HG03565 (cell line): ENCODE measurements at regions not wholly inside any gene's neighbourhood (a gene's known extent, or its start where the extent isn't known, plus 50 kb on each side); places are given as distances from the start of the nearest gene placed in this dataset.
"Not testable (repeated sequence)": the region's sequence is repeated elsewhere in the genome, so short reads cannot be mapped to it uniquely, and the experiment has no call there.

Source experiments
- ATAC-seq: cut with Tn5 transposase; IDR thresholded peaks from one replicate; pipeline ENCODE4 v1.9.1; 2021; ENCODE audit warnings: mild to moderate bottlenecking, moderate library complexity; ENCODE audit not compliant: unreplicated experiment

DNA sequence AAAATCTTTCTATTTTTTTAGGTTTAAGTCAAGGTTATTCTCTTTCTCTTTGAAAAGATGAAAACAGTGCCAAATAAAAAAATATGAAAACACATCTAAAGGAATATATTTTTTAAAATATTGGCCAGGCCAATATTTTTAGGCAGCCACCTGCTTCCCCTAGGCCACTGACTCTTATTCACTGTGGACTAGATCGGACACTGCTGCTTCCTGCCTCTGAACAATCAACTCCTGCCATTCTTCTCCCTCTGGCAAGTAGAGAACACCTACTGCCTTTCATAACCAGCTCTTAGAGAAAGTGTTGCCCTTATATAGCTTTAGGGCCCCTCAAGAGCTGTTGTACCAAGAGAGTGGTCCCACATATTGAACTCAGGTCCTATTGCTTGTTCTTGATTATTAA is 529.2 kb downstream of the RAPGEF2 start:
- no peak for ATAC-seq

DNA sequence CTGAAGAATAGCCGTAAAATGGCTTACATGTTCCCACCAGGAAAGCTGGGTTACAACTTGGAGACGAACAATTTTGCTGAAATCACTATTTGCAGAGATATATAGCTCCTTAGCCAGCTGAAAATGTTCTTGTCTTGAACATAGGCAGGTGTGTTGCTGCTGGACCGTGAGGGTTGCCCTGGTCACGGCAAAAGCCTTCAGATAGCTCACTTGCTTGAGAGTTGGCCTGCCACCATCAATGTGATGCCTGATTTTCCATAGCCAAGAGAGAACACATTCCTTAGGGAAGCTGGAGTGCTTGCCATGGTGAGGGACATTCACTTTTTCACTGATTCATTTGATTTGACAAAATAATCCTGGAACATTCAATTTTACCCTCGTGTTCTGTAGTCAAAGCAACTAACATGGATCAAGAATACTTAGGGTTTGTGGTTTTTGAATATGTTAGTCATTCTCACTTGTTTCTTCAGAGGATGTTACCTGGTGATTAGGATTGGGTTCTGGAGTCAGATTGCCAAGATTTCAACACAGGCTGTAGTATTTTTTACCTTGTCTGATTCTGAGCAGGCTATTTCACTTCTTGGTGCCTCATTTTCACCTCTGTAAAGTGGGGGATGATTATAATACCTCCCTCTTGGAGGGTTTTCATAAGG is 536.9 kb downstream of the RAPGEF2 start:
- no peak for ATAC-seq

DNA sequence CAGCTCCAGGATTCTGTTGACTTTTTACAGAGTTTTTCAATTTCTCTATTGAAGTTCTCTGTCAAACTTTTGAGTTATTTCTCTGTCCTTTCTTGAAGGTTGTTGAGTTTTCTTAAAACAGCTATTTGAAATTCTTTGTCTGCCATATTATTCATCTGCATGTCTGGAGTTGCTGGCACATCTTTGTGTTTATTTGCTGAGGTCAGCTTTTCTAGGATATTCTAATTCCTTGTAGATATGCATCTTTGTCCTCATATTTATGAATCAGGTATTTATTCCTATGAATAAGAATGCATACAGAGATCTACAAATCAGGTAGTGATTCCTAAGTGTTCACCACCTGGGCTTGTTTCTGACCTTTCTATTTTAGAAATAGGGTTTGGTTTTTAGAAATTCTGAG is 546.4 kb downstream of the RAPGEF2 start:
- no peak for ATAC-seq

DNA sequence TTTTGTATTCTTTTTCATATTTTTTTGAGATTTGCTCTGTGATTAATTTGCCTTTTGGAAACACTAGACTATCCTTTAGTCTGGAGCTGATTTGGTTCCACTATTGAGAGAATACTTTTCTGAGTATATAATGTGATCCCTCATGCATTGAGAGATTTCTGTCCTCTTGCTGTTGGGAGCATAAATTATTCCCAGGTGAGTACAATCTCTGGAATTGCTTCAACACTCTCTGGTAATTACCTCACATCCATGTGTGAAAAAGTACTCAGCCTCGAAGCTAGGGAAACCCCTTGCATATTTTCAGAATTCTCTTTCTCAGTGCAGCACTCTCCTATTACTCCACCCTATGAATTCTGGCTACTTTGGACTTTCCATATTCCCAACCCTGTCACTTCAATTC is 550.0 kb downstream of the RAPGEF2 start:
- ATAC-seq = no peak

DNA sequence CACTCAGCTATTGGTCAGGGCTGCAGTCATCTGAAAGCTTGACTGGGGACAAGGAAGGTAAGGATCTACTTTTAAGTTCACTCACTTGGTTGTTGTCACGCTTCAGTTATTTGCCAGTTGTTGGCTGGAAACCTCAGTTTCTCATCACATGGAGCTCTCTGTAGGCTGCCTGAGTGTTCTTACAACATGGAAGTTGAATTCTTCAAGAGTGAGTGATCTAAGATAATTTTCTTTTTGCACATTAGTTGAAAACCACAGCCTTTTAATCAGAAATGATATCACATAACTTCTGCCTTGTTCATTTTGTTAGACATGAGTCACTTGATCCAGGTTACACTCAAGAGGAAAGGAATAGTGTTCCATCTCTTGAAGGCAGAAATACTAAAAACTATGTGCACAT is 552.7 kb downstream of the RAPGEF2 start:
- no peak for ATAC-seq

DNA sequence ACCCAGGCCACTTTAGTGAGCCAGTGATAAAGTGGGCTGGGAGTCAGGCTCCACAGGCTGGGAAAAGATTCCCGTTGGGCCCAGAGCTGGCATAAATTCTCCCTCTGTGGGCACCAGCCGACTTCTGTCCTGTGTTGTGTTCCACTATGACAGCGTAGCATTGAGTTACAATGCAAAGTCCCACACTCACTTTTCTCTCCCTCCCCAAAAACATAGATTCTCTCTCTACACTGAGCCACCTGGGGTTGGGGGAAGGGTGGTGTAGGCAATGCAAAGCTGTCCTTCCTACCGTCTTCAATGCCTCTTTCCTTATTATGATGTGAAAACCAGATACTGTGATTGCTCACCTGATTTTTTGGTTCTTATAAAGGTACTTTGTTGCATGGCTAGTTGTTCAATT is 566.2 kb downstream of the RAPGEF2 start:
- ATAC-seq = no peak

DNA sequence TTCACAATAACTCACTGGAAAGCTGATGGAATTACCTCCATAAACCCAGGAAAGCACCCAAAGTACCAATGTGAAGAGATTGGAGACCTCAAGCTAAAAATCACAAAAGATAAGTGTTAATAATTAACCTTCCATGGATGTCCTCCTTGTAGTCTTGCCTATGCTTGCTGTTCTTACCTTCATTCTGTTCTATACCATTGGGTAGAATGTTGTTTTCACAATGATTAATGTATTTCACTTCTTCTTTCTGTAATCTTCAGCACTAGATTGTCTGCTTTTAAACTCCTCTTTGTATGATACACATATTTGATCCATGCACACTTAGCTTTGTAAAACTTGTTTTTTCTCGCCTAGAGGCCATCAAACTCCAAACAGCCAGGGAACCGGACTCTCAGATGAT is 570.3 kb downstream of the RAPGEF2 start:
- no peak for ATAC-seq

DNA sequence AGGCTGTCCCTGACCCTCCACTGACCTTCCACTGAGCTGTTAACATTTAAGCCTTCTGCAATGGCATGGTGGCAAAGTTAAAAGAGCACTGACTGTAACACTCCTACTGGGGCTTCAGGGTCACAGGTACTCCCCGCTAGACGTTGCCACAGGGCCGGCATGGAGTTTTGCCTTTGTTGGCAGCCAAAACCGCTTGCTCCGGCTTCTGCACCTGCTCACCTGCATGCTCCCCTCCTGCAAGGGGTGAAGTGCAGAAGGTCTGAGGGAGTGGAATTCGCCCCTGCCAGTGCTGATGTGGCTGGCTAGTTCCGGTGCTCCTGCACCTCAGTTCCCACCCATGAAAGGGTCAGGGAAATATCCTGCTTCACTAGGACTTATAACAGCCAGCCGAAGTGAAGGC is 571.4 kb downstream of the RAPGEF2 start:
- no peak for ATAC-seq

DNA sequence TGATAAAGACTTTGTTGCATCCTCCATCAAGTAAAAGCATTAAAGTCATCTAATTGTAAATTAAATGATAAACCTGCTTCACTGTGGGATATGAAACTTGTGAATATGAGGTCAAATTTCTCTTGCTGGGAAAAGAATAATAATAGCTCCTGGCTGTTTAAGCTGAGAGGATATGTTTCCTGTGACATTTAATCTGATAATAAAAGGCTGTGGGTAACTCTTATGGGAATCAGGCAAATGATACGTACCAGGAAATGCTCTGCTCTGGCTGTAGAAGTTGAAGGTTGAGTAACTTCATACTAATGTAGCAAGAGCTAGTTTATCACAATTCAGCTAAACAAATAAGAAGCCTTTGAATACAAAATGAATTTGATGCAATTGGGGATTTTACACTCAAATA is 574.6 kb downstream of the RAPGEF2 start:
- no peak for ATAC-seq

DNA sequence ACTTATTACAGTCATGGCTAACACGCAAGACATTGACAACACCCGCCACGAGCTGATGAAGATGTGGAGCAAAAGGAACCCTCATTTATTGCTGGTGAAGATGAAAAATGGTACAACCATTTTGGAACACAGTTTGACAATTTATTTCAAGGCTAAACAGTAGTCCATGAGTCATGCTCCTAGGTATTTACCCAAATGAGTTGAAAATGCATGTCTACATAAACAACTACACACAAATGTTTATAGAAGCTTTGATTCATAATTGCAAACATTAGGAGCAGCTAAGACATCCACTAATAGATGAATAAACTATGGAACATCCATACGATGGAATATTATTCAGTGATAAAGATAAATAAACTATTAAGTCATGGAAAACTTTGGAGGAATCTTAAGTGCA is 580.1 kb downstream of the RAPGEF2 start:
- no peak for ATAC-seq

DNA sequence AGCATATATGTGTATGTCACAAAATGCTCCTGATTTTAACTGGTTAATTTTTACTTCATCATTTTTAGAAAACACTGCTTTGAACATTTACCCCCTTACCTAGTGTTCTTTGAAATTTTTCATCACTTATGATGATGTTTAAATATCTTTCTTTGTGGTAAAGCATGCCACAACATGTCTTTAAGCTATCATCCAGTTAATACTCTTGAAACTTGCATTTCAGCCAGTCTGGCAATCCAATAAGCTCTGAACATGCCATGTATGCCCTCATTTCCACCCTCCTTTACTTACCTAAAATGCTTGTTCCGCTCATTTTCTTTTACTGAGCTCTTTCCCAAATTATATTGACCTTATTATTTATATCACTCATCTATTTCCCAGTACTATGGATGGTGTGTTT is 581.2 kb downstream of the RAPGEF2 start:
- ATAC-seq = no peak

DNA sequence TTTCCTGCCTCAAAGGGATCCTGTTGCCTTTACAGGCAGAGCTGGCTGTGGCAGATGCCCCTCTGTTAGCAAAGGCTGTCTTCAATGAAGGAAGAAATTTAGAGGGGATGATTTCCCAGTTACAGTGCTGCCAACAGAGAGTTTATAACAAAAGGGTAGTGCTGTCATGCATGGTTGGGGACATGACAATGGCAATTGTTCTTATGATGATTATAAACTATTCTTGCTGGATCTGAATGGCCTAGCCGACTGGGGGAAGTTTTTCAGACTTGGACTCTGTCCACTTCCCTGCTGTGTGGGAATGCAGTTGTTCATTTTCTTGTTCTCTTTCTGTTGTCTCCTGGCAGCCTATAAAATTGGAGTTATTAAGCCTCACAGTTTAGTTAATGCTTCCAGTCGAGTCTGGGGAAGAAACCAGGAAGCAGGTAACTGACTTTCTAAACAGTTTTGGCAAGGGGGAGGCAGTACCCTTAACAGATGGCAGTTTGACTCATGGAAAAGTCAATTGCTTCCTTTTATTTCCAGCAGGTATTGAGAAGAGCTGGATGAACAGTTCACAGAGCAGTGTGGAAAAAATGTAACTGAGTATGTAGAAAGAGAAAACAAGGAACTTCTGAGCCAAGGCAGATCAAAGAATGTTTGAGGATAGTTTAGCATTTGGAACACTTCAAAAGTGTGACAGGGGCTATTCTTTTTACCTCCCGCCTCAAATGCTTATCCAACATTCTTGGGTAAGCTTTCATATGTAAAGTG is 582.6 kb downstream of the RAPGEF2 start:
- ATAC-seq = no peak

DNA sequence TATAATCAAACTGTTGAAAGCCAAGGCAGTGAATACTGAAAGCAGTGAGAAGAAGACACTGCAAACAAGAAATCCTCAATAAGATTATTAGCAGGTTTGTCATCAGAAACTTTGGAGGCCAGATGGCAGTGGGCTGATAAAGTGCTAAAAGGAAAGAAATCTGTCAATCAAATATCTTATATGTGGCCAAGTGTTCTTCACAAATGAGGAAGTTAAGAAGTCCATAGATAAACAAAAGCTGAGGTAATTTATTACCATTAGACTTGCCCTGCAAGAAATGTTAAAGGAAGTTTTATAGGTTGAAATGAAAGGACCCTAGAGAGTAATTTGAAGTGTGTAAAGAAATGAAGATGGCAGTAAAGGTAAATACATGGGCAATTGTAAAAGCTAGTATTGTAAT is 586.6 kb downstream of the RAPGEF2 start:
- no peak for ATAC-seq

DNA sequence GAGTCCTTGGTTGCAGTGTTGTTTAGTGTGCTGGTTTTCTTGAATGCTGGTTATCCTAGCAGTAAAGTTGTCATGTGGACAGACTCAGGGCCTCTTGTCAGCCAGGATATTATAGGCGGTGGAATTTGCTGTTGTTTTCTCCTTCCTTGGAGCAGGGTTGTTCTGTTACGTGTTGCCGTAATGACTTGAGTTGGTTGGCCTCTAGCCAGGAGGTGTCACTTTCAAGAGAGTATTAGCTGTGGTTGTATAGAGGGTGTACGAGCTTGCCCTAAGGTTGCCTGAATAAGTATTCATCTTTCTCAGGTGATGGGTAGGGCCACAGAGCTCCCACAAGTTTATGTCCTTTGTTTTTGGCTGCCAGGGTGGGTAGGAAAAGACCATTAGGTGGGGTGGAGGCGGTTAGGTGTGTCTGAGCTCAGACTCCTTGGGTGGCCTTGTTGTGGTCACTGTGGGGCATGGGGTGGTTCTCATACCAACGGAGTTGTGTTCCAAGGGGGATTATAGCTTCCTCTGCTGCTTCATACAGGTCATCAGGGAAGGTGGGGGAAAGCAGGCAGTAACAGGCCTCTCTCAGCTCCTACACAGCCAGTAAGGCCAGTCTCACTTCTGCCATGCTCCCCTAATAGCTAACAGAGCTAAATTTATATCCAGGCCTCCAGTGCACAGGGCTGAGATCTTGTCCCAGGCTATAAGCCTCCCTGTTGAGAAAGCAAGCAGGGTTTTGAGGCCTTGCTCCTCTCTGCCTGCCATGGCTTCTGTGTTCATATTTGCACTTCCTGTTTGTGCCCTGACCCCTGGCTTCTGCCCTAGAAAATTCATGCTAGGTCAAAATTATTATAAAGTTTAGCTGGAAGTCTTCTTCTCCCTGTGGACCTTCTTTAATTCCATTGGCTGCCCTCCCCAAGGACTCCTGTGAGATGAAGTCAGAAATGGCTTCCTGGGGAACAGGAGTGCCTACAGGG is 594.7 kb downstream of the RAPGEF2 start:
- ATAC-seq = no peak

DNA sequence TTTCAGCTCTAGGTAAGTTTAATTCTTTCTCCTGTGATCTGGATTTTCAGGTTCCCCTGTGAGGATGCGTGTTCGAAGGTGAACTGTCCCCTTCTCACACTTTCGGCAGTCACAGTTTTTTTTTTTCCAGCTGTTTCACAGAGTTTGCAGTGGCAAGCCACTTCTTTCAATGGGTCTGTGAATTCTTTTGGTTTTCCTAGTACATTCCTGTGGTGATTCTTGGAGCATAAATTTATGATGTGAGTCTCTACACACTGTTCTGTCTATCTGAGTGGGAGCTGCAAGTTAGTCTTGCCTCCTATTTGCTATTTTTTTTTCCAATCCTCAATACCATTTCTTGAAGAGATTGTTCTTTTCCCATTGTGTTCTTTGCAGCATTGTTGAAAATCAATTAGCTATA is 595.5 kb downstream of the RAPGEF2 start:
- ATAC-seq = no peak

DNA sequence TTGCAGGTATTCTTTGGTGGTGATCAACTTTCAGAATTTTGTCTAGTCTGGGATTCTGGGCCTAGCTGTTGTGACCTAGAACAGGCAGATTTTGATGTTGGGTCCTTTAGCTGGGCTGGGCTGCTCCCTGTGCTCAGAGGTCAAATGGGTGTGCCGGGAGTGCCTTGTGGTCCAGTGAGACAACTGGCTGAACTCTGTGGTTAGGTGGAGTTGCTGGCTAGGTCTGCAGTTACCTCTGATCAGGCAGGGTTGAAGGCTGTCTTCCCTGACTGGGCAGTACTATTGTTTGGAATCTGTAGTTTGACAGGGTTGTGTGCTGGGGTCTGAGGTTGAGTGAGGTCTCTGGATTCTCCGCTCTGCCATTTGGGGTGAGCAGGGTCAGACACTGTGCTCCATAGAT is 599.3 kb downstream of the RAPGEF2 start:
- no peak for ATAC-seq

DNA sequence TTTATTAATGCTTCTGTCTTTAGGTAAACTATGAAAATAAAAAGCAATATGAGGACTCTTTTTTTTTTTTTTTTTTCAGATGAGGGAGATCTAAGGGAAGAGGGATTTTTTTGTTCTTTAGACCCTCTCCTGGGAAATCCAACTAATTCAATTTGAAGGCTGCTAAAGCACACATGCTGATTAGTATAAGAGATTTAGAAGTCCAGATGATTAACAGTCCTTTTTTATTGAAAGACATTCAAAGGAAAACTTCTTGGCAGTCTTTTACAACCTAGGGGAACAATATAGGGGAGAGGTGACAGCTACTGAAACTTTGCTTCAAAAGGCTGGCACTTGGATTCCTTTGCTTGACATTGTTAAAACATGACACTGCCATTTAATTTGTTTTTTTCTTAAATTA is 602.5 kb downstream of the RAPGEF2 start:
- ATAC-seq = no peak

DNA sequence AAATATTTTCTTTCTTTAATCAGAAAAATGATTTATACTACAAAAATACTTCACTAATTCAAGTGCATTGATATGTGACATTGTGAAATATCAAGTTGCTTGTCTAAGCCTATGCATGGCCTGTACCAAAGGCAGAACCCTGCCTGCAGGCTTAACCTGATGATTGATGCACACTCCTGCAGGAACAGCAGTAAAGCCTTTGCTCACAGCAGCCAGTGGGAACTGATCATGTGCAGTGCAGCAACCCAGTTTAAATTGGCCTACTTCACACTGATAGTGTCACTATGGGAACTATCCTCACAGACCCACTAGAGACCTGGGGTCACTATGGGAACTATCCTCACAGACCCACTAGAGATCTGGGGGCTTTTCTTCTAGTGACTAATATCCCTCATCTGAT is 603.8 kb downstream of the RAPGEF2 start:
- ATAC-seq = no peak

DNA sequence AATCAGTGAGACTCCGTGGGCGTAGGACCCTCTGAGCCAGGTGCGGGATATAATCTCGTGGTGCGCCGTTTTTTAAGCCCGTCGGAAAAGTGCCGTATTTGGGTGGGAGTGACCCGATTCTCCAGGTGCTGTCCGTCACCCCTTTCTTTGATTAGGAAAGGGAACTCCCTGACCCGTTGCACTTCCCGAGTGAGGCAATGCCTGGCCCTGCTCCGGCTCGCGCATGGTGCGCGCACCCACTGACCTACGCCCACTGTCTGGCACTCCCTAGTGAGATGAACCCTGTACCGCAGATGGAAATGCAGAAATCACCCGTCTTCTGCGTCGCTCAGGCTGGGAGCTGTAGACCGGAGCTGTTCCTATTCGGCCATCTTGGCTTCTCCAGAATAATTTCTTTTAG is 612.3 kb downstream of the RAPGEF2 start:
- ATAC-seq = not testable (repeated sequence)

DNA sequence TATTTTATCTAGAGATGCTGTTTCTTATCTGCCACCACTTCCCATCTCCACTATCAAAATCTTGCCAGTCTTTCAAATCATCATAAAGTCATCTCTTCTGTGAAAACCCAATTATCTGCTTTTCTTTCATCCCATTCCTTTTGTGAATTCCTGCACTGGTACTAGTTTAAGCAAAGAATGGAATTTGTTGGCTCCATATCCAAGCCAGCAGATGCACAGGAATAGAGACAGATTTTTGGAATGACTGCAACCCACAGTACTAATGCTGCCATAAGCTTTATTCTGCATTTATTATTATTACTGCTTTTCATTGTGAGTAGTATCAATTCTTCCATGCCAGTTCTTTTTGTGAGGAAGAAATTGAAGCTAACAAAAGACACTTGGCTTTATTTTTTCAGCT is 616.7 kb downstream of the RAPGEF2 start:
- no peak for ATAC-seq

DNA sequence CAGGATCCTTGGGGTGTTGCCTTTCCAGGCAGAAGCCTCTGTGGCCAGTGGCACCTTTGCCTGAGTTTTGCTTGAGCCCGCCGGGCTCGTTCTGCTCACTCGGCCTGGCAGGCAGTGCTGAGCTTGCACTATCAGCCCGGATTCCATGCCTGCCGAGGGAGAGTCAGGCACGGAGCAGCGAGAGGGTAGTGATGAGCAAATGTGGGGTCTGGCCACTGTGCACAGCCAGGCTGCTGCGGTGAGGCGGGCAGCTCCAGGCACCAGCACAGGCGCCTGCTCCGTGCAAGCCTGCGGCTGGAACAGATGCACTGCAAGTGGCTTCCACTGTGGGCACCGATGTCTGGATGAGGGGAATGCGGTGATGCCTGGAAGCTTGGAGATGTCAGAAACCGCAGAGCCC is 619.2 kb downstream of the RAPGEF2 start:
- ATAC-seq = no peak

DNA sequence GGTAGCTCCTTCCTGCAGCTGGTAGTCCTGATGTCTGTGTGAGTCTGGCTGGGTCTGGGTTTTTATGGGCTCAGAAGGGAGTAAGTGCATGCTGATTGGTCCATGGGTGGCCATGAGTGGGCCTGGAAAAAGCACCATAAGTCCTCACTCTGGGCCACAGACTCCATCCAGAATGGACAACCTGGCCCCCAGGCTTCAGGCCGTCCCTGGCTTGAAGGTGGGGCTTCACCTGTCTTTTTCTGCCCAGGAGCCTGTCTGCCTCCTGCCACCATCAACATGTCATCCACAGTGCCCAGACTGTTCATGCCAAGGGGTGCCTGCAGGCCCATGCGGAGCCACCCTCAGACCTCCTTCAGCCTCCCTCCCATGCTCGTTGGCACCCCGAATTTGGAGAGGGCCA is 620.0 kb downstream of the RAPGEF2 start:
- ATAC-seq = no peak
